KMS-11 (cell line): ENCODE measurements at regions not wholly inside any gene's neighbourhood (a gene's known extent, or its start where the extent isn't known, plus 50 kb on each side); places are given as distances from the start of the nearest gene placed in this dataset.
A peak's percentile ranks its signal among the peaks of the same experiment; 100 is the strongest.

Experiments used
- H2AFZ ChIP-seq: fragments of 200-600 bp; sonication (generic); 2 replicates; pipeline ENCODE4 v1.6.1; 2016; ENCODE audit warnings: antibody characterized with exemption, mixed run types, low read depth
- H3K27ac ChIP-seq: fragments of 200-600 bp; sonication (generic); 2 replicates; pipeline ENCODE4 v1.6.1; 2016; ENCODE audit warnings: mild to moderate bottlenecking, mixed run types
- H3K27me3 ChIP-seq: fragments of 200-600 bp; sonication (generic); 2 replicates; pipeline ENCODE4 v1.6.1; 2017; ENCODE audit warnings: mild to moderate bottlenecking, low read depth, mixed run types, moderate library complexity; ENCODE audit not compliant: insufficient read depth
- H3K36me3 ChIP-seq: fragments of 200-600 bp; sonication (generic); 2 replicates; pipeline ENCODE4 v1.6.1; 2017; ENCODE audit warnings: mild to moderate bottlenecking, mixed run types; ENCODE audit not compliant: insufficient read depth
- H3K4me1 ChIP-seq: fragments of 200-600 bp; sonication (generic); 2 replicates; pipeline ENCODE4 v1.6.1; 2016; ENCODE audit warnings: mild to moderate bottlenecking, low read depth, mixed run types; ENCODE audit not compliant: poor library complexity, severe bottlenecking
- H3K4me2 ChIP-seq: fragments of 200-600 bp; sonication (generic); 2 replicates; pipeline ENCODE4 v1.7.0; 2016; ENCODE audit warnings: mild to moderate bottlenecking, mixed run types
- H3K4me3 ChIP-seq: fragments of 200-600 bp; sonication (generic); IDR thresholded peaks from 2 replicates; pipeline ENCODE4 v1.6.1; 2017; ENCODE audit warnings: low read depth, low read length, mixed read lengths; ENCODE audit not compliant: insufficient read depth
- H3K79me2 ChIP-seq: fragments of 200-600 bp; sonication (generic); 2 replicates; pipeline ENCODE4 v1.6.1; 2016; ENCODE audit warnings: low read depth, mixed run types; ENCODE audit not compliant: insufficient read depth
- H3K9ac ChIP-seq: fragments of 200-600 bp; sonication (generic); 2 replicates; pipeline ENCODE4 v1.6.1; 2016; ENCODE audit warnings: mild to moderate bottlenecking, mixed run types
- H4K20me1 ChIP-seq: fragments of 200-600 bp; sonication (generic); 2 replicates; pipeline ENCODE4 v1.6.1; 2016; ENCODE audit warnings: mild to moderate bottlenecking, mixed run types; ENCODE audit not compliant: insufficient read depth
- TF ChIP-seq, protein P1 (sequence below): fragments of 200-600 bp; sonication (generic); conservative IDR thresholded peaks from 2 replicates; pipeline ENCODE4 v1.6.1; 2017; ENCODE audit warnings: low read depth, mild to moderate bottlenecking, antibody characterized with exemption, low read length, moderate library complexity, mixed read lengths

DNA sequence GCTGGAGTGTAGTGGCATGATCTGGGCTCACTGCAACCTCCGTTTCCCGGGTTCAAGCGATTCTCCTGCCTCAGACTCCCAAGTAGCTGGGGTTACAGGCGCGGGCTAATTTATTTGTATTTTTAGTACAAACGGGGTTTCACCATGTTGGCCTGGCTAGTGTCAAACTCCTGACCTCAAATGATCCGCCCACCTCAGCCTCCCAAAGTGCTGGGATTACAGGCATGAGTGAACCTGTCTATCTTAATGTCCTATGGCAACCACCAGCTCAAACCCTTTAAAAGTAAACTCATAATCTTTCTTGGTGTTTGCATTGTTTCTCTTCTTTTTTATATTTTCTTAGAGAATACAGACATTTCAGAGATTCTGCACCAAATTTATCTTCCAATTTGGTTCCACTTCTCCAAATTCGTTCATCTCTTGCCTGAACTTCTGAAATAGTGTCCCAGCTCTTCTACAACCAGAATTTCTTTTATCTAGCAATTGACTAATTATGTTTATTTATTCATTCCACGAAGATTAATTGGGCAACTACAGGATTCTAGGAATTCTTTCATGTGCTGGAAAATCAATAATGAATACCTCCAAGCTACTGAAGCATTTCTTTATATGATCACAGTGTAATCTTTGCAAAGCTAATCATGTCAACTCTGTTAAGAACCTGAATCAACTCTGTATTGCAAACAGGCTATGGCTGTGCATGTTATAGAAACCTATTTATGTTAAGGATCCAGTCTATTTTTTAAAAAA lies 60.0 kb upstream of the TYRP1 start:
- Histone ChIP-seq H3K27ac (no peak overlapping the region), H3K4me2 (no peak overlapping the region), H3K79me2 (no peaks in the 10 kb centered on the region), H3K4me1 (peaks cover 3% of the 10 kb centered on the region), H3K27me3 (no peaks in the 10 kb centered on the region), H3K9ac (no peak overlapping the region), H2AFZ (no peak overlapping the region), H3K36me3 (no peaks in the 10 kb centered on the region), H3K4me3 (no peak overlapping the region), H4K20me1 (no peaks in the 10 kb centered on the region)
- TF ChIP-seq, protein P1, sequence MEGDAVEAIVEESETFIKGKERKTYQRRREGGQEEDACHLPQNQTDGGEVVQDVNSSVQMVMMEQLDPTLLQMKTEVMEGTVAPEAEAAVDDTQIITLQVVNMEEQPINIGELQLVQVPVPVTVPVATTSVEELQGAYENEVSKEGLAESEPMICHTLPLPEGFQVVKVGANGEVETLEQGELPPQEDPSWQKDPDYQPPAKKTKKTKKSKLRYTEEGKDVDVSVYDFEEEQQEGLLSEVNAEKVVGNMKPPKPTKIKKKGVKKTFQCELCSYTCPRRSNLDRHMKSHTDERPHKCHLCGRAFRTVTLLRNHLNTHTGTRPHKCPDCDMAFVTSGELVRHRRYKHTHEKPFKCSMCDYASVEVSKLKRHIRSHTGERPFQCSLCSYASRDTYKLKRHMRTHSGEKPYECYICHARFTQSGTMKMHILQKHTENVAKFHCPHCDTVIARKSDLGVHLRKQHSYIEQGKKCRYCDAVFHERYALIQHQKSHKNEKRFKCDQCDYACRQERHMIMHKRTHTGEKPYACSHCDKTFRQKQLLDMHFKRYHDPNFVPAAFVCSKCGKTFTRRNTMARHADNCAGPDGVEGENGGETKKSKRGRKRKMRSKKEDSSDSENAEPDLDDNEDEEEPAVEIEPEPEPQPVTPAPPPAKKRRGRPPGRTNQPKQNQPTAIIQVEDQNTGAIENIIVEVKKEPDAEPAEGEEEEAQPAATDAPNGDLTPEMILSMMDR = no peak

DNA sequence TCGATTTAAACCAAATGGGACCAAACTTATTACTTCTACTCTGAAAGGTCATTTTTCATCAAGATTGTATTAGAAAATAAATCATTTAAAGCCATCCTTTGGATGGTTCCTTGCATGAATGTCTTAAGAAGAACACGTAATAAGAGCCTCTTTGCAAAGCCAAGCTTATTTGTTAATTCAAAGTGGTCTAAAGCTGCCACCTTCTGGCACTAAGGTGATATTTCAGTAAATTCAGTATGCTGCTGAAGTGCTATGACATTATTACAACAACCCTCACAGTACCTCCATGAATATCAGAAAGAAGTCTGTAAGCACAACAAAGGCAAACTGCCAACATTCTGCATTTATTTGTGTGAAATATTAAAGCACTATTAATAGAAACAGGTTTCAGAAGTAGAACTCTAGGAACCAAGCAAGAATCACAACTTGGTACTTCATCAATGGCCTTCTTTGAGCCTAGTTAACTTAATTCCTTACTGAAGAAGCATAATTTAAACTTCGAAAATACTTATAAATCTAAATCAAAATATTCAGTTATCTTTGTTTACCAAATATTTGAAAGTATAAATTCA lies 53.1 kb upstream of the TYRP1 start:
- no peak overlapping the region for H3K4me2 ChIP-seq
- H4K20me1 ChIP-seq = no peaks in the 10 kb centered on the region
- peaks cover 6% of the 10 kb centered on the region for H3K4me1 ChIP-seq
- no peaks in the 10 kb centered on the region for H3K36me3 ChIP-seq
- no peaks in the 10 kb centered on the region for H3K79me2 ChIP-seq
- H2AFZ ChIP-seq = no peak overlapping the region
- H3K9ac ChIP-seq = no peak overlapping the region
- TF ChIP-seq, protein P1 = peak; percentile 64; the same call in 1 of the 2 replicates
- H3K27ac ChIP-seq = no peak overlapping the region
- H3K27me3 ChIP-seq = no peaks in the 10 kb centered on the region
- no peak overlapping the region for H3K4me3 ChIP-seq

DNA sequence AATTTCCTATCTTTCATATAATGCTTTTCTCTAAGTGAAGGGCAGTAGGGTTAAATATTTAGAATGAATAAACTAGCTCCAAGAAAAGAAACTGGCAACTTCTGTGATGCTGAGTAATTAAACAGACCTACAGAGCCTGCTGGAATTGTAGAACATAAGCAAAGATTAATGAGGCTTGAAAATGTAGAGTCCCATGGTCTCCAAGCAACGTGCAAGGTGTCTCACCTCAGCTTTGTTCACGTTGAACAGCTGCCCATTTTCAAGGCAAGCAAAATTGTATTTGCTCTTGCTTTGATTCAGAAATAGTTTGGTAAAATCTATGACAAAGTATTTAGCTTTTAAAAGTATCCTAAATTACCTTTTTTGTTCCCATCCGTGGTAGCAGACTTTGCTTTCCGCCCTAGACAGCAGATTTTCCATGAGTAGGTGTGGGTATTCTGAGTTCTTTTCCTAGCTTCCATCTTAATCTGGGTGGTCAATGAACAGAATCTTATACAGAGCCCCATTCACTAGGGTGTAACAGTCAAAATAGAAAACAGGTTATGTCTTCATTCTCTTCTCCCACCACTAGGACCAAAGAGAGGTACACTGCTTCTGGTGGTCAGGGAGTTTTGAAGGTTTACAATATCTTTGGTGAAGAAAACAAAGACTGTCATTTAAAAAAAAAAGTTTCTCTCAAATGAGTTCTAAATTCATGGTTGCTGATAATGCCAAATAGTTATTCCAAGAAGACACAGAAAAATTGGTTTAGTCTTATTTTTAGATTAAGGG lies 52.1 kb upstream of the TYRP1 start:
- Histone ChIP-seq H3K4me3 (no peak overlapping the region), H3K27ac (no peak overlapping the region), H3K4me2 (no peak overlapping the region), H3K9ac (no peak overlapping the region), H3K4me1 (peaks cover 6% of the 10 kb centered on the region), H3K79me2 (no peaks in the 10 kb centered on the region), H3K27me3 (no peaks in the 10 kb centered on the region), H2AFZ (no peak overlapping the region), H4K20me1 (no peaks in the 10 kb centered on the region), H3K36me3 (no peaks in the 10 kb centered on the region)
- TF ChIP-seq, protein P1 = no peak
